ENCODE measurements at regions not wholly inside any gene's neighbourhood (a gene's known extent, or its start where the extent isn't known, plus 50 kb on each side); places are given as distances from the start of the nearest gene placed in this dataset.

- H3K9me2 ChIP-seq (replicated peaks; ENCODE audit: insufficient read depth, low read length) = no peaks in the 10 kb centered on the region
- no peak overlapping the region for H3K4me2 ChIP-seq (ENCODE audit: low read depth, low read length, poor library complexity, severe bottlenecking)
- H2AFZ ChIP-seq (ENCODE audit: low read depth, low read length, severe bottlenecking) = no peak overlapping the region
- no peaks in the 10 kb centered on the region for H4K20me1 ChIP-seq (ENCODE audit: low read depth, low read length)
- H3K9me3 ChIP-seq (ENCODE audit: insufficient read depth, low read length) = no peaks in the 10 kb centered on the region
- H3K27ac ChIP-seq (ENCODE audit: low read depth, low read length) = no peak overlapping the region
- no peaks in the 10 kb centered on the region for H3K27me3 ChIP-seq (ENCODE audit: low read length)
- H3K4me3 ChIP-seq (ENCODE audit: insufficient read depth, low read length, poor library complexity, severe bottlenecking) = no peak overlapping the region
- no peak overlapping the region for H3K9ac ChIP-seq (ENCODE audit: low read length)
- no peaks in the 10 kb centered on the region for H3F3A ChIP-seq (ENCODE audit: insufficient read depth)
- H3K79me2 ChIP-seq (ENCODE audit: insufficient read depth, low read length) = no peaks in the 10 kb centered on the region
- no peaks in the 10 kb centered on the region for H3K36me3 ChIP-seq (ENCODE audit: low read length)
- TF ChIP-seq CTCF (IDR thresholded peaks at IDR 0.05; ENCODE audit: insufficient read depth, low read length, poor library complexity, severe bottlenecking) (no peak), EZH2phosphoT487 (conservative IDR thresholded peaks at IDR 0.05; ENCODE audit: low read length) (no peak)
Measured at GRCh38 chr9:23554686-23555085, 271.4 kb downstream of the ELAVL2 start.

- Histone ChIP-seq H3K36me3 (ENCODE audit: low read length) (no peaks in the 10 kb centered on the region), H3K27ac (ENCODE audit: low read depth, low read length) (no peak overlapping the region), H4K20me1 (ENCODE audit: low read depth, low read length) (no peaks in the 10 kb centered on the region), H3K79me2 (ENCODE audit: insufficient read depth, low read length) (no peaks in the 10 kb centered on the region), H3K4me2 (ENCODE audit: low read depth, low read length, poor library complexity, severe bottlenecking) (no peak overlapping the region), H2AFZ (ENCODE audit: low read depth, low read length, severe bottlenecking) (no peak overlapping the region), H3K9me3 (ENCODE audit: insufficient read depth, low read length) (no peaks in the 10 kb centered on the region), H3K9ac (ENCODE audit: low read length) (no peak overlapping the region), H3K4me3 (ENCODE audit: insufficient read depth, low read length, poor library complexity, severe bottlenecking) (no peak overlapping the region), H3K27me3 (ENCODE audit: low read length) (no peaks in the 10 kb centered on the region), H3K9me2 (replicated peaks; ENCODE audit: insufficient read depth, low read length) (no peaks in the 10 kb centered on the region), H3F3A (ENCODE audit: insufficient read depth) (no peaks in the 10 kb centered on the region)
- no peak for TF ChIP-seq EZH2phosphoT487 (conservative IDR thresholded peaks at IDR 0.05; ENCODE audit: low read length)
Measured at GRCh38 chr9:23555851-23556250, 270.2 kb downstream of the ELAVL2 start.

GRCh38 chr9:23556459-23556858 is 269.6 kb downstream of the ELAVL2 start:
- H3K9me2 ChIP-seq (replicated peaks; ENCODE audit: insufficient read depth, low read length) = no peaks in the 10 kb centered on the region
- H3K79me2 ChIP-seq (ENCODE audit: insufficient read depth, low read length) = no peaks in the 10 kb centered on the region
- H3K9me3 ChIP-seq (ENCODE audit: insufficient read depth, low read length) = no peaks in the 10 kb centered on the region
- no peaks in the 10 kb centered on the region for H3K27me3 ChIP-seq (ENCODE audit: low read length)
- no peak overlapping the region for H3K9ac ChIP-seq (ENCODE audit: low read length)
- H3K4me3 ChIP-seq (ENCODE audit: insufficient read depth, low read length, poor library complexity, severe bottlenecking) = no peak overlapping the region
- H4K20me1 ChIP-seq (ENCODE audit: low read depth, low read length) = no peaks in the 10 kb centered on the region
- H3K36me3 ChIP-seq (ENCODE audit: low read length) = no peaks in the 10 kb centered on the region
- H3K27ac ChIP-seq (ENCODE audit: low read depth, low read length) = no peak overlapping the region
- H3F3A ChIP-seq (ENCODE audit: insufficient read depth) = no peaks in the 10 kb centered on the region
- no peak overlapping the region for H3K4me2 ChIP-seq (ENCODE audit: low read depth, low read length, poor library complexity, severe bottlenecking)
- no peak overlapping the region for H2AFZ ChIP-seq (ENCODE audit: low read depth, low read length, severe bottlenecking)
- TF ChIP-seq EZH2phosphoT487 (conservative IDR thresholded peaks at IDR 0.05; ENCODE audit: low read length) (no peak), CTCF (IDR thresholded peaks at IDR 0.05; ENCODE audit: insufficient read depth, low read length, poor library complexity, severe bottlenecking) (no peak)

- TF ChIP-seq EZH2phosphoT487 (conservative IDR thresholded peaks at IDR 0.05; ENCODE audit: low read length) (no peak), CTCF (IDR thresholded peaks at IDR 0.05; ENCODE audit: insufficient read depth, low read length, poor library complexity, severe bottlenecking) (no peak)
- Histone ChIP-seq H3K27ac (ENCODE audit: low read depth, low read length) (no peak overlapping the region), H3K27me3 (ENCODE audit: low read length) (no peaks in the 10 kb centered on the region), H3K9me3 (ENCODE audit: insufficient read depth, low read length) (no peaks in the 10 kb centered on the region), H4K20me1 (ENCODE audit: low read depth, low read length) (no peaks in the 10 kb centered on the region), H3K9me2 (replicated peaks; ENCODE audit: insufficient read depth, low read length) (no peaks in the 10 kb centered on the region), H3K4me3 (ENCODE audit: insufficient read depth, low read length, poor library complexity, severe bottlenecking) (no peak overlapping the region), H3K79me2 (ENCODE audit: insufficient read depth, low read length) (no peaks in the 10 kb centered on the region), H3F3A (ENCODE audit: insufficient read depth) (no peaks in the 10 kb centered on the region), H2AFZ (ENCODE audit: low read depth, low read length, severe bottlenecking) (no peak overlapping the region), H3K4me2 (ENCODE audit: low read depth, low read length, poor library complexity, severe bottlenecking) (no peak overlapping the region), H3K9ac (ENCODE audit: low read length) (no peak overlapping the region), H3K36me3 (ENCODE audit: low read length) (no peaks in the 10 kb centered on the region)
Measured at GRCh38 chr9:23557689-23558088, 268.4 kb downstream of the ELAVL2 start.

Data from SU-DHL-6 (cell line).